Neural cell (in vitro differentiated cells): ENCODE measurements at regions not wholly inside any gene's neighbourhood (a gene's known extent, or its start where the extent isn't known, plus 50 kb on each side); places are given as distances from the start of the nearest gene placed in this dataset.

Experiments used
- H2AFZ ChIP-seq: fragments of 200-600, 300-800 bp; sonication (generic), shearing (Covaris generic); 2 replicates; pipeline ENCODE4 v1.6.0; 2014; ENCODE audit warnings: low read depth, mild to moderate bottlenecking, antibody characterized with exemption, low read length, moderate library complexity
- H3F3A ChIP-seq: fragments of 200-600 bp; shearing (Covaris generic); 2 replicates; pipeline ENCODE4 v1.6.1; 2016; ENCODE audit warnings: mild to moderate bottlenecking, moderate library complexity, mixed read lengths, antibody characterized with exemption, low read length; ENCODE audit not compliant: insufficient read depth, poor library complexity, severe bottlenecking
- H3K27ac ChIP-seq: fragments of 200-600, 300-800 bp; sonication (generic), shearing (Covaris generic); 2 replicates; pipeline ENCODE4 v1.5.1; 2014; ENCODE audit warnings: mild to moderate bottlenecking, low read length, moderate library complexity
- H3K27me3 ChIP-seq: fragments of 300-800, 200-600 bp; sonication (generic), shearing (Covaris generic); 2 replicates; pipeline ENCODE4 v1.6.0; 2014; ENCODE audit warnings: mild to moderate bottlenecking, low read depth, low read length, moderate library complexity; ENCODE audit not compliant: insufficient read depth
- H3K36me3 ChIP-seq: fragments of 300-800, 200-600 bp; sonication (generic), shearing (Covaris generic); 2 replicates; pipeline ENCODE4 v1.5.1; 2014; ENCODE audit warnings: mild to moderate bottlenecking, antibody characterized with exemption, low read length, moderate library complexity; ENCODE audit not compliant: insufficient read depth
- H3K4me2 ChIP-seq: fragments of 300-800, 200-600 bp; sonication (generic), shearing (Covaris generic); 2 replicates; pipeline ENCODE4 v1.6.0; 2014; ENCODE audit warnings: mild to moderate bottlenecking, low read length
- H3K4me3 ChIP-seq: fragments of 300-800, 200-600 bp; sonication (generic), shearing (Covaris generic); 2 replicates; pipeline ENCODE4 v1.5.1; 2014; ENCODE audit warnings: mild to moderate bottlenecking, low read length, moderate library complexity
- H3K79me2 ChIP-seq: fragments of 200-600 bp; shearing (Covaris generic); replicated peaks from 2 replicates; pipeline ENCODE4 v1.6.0; 2014; ENCODE audit warnings: mild to moderate bottlenecking, low read length, moderate library complexity; ENCODE audit not compliant: insufficient read depth
- H3K9ac ChIP-seq: fragments of 300-800, 200-600 bp; sonication (generic), shearing (Covaris generic); 2 replicates; pipeline ENCODE4 v1.6.1; 2016; ENCODE audit warnings: mild to moderate bottlenecking, low read length, mixed read lengths
- H3K9me2 ChIP-seq: fragments of 200-600 bp; shearing (Covaris generic); 2 replicates; pipeline ENCODE4 v1.6.1; 2016; ENCODE audit warnings: mild to moderate bottlenecking, low read length, mixed read lengths; ENCODE audit not compliant: insufficient read depth
- H3K9me3 ChIP-seq: fragments of 200-600, 300-800 bp; sonication (generic), shearing (Covaris generic); 2 replicates; pipeline ENCODE4 v1.6.1; 2016; ENCODE audit warnings: mild to moderate bottlenecking, mixed run types, low read length, moderate library complexity, mixed read lengths
- H4K20me1 ChIP-seq: fragments of 200-600 bp; shearing (Covaris generic); 2 replicates; pipeline ENCODE4 v1.6.1; 2016; ENCODE audit warnings: mild to moderate bottlenecking, mixed run types; ENCODE audit not compliant: insufficient read depth
- EP300 ChIP-seq: fragments of 450-650 bp; conservative IDR thresholded peaks from 2 replicates; pipeline ENCODE4 v1.6.1; 2014; ENCODE audit warnings: antibody characterized with exemption, mild to moderate bottlenecking, moderate library complexity; ENCODE audit not compliant: poor library complexity, severe bottlenecking
- EZH2 ChIP-seq: fragments of 200-600, 300-800 bp; shearing (Covaris generic), sonication (generic); IDR thresholded peaks from 2 replicates; pipeline ENCODE4 v1.6.1; 2014; ENCODE audit warnings: antibody characterized with exemption, low read length, borderline replicate concordance, mild to moderate bottlenecking; ENCODE audit not compliant: insufficient read depth, poor library complexity, severe bottlenecking
- MXI1 ChIP-seq: fragments of 450-650 bp; conservative IDR thresholded peaks from 2 replicates; pipeline ENCODE4 v1.6.1; 2014; ENCODE audit warnings: antibody characterized with exemption, mild to moderate bottlenecking; ENCODE audit not compliant: poor library complexity, severe bottlenecking
- POLR2AphosphoS5 ChIP-seq: IDR thresholded peaks from 2 replicates; pipeline ENCODE4 v1.6.1; 2012
- RAD21 ChIP-seq: fragments of 450-650 bp; conservative IDR thresholded peaks from 2 replicates; pipeline ENCODE4 v1.6.1; 2014; ENCODE audit warnings: antibody characterized with exemption, mild to moderate bottlenecking, moderate library complexity
- SMC3 ChIP-seq: fragments of 450-650 bp; conservative IDR thresholded peaks from 2 replicates; pipeline ENCODE4 v1.6.1; 2014; ENCODE audit warnings: antibody characterized with exemption, mild to moderate bottlenecking, moderate library complexity; ENCODE audit not compliant: poor library complexity
- TAF1 ChIP-seq: IDR thresholded peaks from 2 replicates; pipeline ENCODE4 v1.6.1; 2012; ENCODE audit warnings: low read depth
- TF ChIP-seq, protein P1 (sequence below): IDR thresholded peaks from 2 replicates; pipeline ENCODE4 v1.6.1; 2012; ENCODE audit warnings: borderline replicate concordance
- TF ChIP-seq, protein P2 (sequence below): fragments of 450-650 bp; IDR thresholded peaks from 2 replicates; pipeline ENCODE4 v1.5.1; 2014; ENCODE audit warnings: antibody characterized with exemption, mild to moderate bottlenecking, moderate library complexity; ENCODE audit not compliant: poor library complexity, severe bottlenecking

DNA sequence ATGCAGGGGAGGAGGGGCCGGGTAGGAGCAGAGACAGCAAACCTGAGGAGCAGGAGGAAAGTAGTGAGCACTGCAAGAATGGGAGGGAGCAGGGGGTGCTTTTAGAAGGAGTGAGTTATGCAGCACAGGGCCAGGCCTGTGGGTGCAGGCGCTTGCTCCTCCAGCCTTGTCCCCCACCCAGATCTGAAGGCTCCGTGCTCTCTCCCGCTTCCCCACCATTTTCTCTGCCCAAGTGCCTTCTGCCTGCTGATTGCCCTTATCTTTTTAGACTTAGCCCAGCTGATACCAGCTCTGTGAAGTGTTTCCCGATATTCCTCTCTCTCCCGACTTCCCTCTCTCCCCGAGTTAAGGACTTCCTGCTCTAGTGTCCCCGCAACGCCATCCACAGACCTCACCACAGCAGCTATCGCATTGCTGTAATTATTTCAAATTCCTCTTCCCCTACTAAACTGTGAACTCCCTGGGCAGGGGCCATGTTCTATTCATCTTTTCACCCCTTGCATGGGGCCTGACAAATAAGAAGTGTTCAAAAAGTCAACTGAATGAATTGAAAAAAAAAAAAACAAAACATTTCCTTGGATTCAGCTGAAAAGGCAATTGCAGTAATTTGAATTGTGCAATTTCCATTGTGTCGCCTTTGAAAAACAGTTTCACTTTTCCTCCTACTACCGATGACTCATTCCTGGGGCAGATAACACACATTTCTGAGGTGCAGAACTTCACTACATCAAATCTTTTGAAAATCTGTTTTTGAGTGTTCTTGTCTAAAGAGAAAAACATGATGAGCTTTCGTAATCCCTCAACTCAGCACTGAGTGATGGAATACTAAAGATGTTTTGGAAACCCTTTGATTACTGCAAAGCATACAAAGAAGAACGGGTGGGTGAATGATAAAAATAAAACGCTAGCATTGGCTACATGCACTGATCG lies 69.7 kb upstream of the BMAL1 start:
- no peak overlapping the region for H3K4me2 ChIP-seq
- TF ChIP-seq TAF1 (no peak), SMC3 (no peak), MXI1 (no peak), POLR2AphosphoS5 (no peak), EP300 (no peak), EZH2 (no peak), RAD21 (no peak)
- TF ChIP-seq, protein P1, sequence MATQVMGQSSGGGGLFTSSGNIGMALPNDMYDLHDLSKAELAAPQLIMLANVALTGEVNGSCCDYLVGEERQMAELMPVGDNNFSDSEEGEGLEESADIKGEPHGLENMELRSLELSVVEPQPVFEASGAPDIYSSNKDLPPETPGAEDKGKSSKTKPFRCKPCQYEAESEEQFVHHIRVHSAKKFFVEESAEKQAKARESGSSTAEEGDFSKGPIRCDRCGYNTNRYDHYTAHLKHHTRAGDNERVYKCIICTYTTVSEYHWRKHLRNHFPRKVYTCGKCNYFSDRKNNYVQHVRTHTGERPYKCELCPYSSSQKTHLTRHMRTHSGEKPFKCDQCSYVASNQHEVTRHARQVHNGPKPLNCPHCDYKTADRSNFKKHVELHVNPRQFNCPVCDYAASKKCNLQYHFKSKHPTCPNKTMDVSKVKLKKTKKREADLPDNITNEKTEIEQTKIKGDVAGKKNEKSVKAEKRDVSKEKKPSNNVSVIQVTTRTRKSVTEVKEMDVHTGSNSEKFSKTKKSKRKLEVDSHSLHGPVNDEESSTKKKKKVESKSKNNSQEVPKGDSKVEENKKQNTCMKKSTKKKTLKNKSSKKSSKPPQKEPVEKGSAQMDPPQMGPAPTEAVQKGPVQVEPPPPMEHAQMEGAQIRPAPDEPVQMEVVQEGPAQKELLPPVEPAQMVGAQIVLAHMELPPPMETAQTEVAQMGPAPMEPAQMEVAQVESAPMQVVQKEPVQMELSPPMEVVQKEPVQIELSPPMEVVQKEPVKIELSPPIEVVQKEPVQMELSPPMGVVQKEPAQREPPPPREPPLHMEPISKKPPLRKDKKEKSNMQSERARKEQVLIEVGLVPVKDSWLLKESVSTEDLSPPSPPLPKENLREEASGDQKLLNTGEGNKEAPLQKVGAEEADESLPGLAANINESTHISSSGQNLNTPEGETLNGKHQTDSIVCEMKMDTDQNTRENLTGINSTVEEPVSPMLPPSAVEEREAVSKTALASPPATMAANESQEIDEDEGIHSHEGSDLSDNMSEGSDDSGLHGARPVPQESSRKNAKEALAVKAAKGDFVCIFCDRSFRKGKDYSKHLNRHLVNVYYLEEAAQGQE = no peak
- TF ChIP-seq, protein P2, sequence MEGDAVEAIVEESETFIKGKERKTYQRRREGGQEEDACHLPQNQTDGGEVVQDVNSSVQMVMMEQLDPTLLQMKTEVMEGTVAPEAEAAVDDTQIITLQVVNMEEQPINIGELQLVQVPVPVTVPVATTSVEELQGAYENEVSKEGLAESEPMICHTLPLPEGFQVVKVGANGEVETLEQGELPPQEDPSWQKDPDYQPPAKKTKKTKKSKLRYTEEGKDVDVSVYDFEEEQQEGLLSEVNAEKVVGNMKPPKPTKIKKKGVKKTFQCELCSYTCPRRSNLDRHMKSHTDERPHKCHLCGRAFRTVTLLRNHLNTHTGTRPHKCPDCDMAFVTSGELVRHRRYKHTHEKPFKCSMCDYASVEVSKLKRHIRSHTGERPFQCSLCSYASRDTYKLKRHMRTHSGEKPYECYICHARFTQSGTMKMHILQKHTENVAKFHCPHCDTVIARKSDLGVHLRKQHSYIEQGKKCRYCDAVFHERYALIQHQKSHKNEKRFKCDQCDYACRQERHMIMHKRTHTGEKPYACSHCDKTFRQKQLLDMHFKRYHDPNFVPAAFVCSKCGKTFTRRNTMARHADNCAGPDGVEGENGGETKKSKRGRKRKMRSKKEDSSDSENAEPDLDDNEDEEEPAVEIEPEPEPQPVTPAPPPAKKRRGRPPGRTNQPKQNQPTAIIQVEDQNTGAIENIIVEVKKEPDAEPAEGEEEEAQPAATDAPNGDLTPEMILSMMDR = no peak

GRCh38 chr11:13208921-13209320 lies 68.7 kb upstream of the BMAL1 start:
- Histone ChIP-seq H4K20me1 (no peaks in the 10 kb centered on the region), H3K27me3 (no peaks in the 10 kb centered on the region), H3K9ac (no peak overlapping the region), H3K9me3 (no peaks in the 10 kb centered on the region), H3K4me2 (no peak overlapping the region), H2AFZ (no peak overlapping the region), H3K79me2 (no peaks in the 10 kb centered on the region), H3K27ac (no peak overlapping the region), H3K36me3 (no peaks in the 10 kb centered on the region), H3F3A (no peaks in the 10 kb centered on the region), H3K4me3 (no peak overlapping the region), H3K9me2 (no peaks in the 10 kb centered on the region)
- TF ChIP-seq MXI1 (no peak), EZH2 (no peak), EP300 (no peak), SMC3 (no peak), POLR2AphosphoS5 (no peak), TAF1 (no peak), RAD21 (no peak)
- TF ChIP-seq, protein P1 = no peak
- TF ChIP-seq, protein P2 = no peak

More for the DNA sequence above, 69.7 kb upstream of the BMAL1 start:
- no peak overlapping the region for H3K9ac ChIP-seq
- H3K36me3 ChIP-seq = no peaks in the 10 kb centered on the region
- H3K9me2 ChIP-seq = no peaks in the 10 kb centered on the region
- H3F3A ChIP-seq = no peaks in the 10 kb centered on the region
- no peak overlapping the region for H3K27ac ChIP-seq
- H3K79me2 ChIP-seq = no peaks in the 10 kb centered on the region
- no peak overlapping the region for H2AFZ ChIP-seq
- H3K27me3 ChIP-seq = no peaks in the 10 kb centered on the region
- H3K9me3 ChIP-seq = no peaks in the 10 kb centered on the region
- H4K20me1 ChIP-seq = no peaks in the 10 kb centered on the region
- no peak overlapping the region for H3K4me3 ChIP-seq
